ENCODE measurements at regions not wholly inside any gene's neighbourhood (a gene's known extent, or its start where the extent isn't known, plus 50 kb on each side); places are given as distances from the start of the nearest gene placed in this dataset.

DNA sequence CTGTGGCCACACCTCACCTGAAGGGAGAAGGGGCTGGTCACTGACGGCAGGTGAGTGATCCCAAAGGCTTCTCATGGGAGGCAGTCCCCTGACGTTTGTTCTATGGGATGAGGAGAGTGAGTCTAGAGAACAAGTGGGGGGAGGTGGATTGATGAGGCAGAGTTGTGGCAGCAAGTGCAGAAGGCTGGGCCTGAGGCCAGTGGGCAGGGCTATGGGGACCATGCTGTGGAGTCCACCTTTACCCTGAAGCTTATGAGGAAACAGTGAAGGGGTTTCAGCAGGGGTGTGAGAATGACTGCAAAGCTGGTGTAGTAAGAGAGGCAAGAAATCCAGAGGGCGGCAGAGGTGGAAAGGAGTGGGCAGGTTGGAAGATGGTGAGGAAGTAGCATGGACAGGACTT, 96.9 kb upstream of the PFN2 start:
- TF ChIP-seq POLR2AphosphoS5 (IDR thresholded peaks at IDR 0.05; ENCODE audit: low read depth, low read length) (no peak), TAF1 (IDR thresholded peaks at IDR 0.05; ENCODE audit: borderline replicate concordance, insufficient read depth, low read length) (no peak)

All from PFSK-1 (cell line).